Trophoblast cell (in vitro differentiated cells and primary cell): ENCODE measurements at regions not wholly inside any gene's neighbourhood (a gene's known extent, or its start where the extent isn't known, plus 50 kb on each side); places are given as distances from the start of the nearest gene placed in this dataset.

Experiments
- DNase-seq, 2 donors: peaks; one replicate each; pipeline ENCODE4 v3.0.0-alpha.2; 2016
- H2AFZ ChIP-seq: 2 replicates; pipeline ENCODE4 v1.6.1; 2013; ENCODE audit warnings: low read length, moderate library complexity, mild to moderate bottlenecking; ENCODE audit not compliant: insufficient read depth, poor library complexity
- H2AK5ac ChIP-seq: 2 replicates; pipeline ENCODE4 v1.6.1; 2013; ENCODE audit warnings: mild to moderate bottlenecking, low read length
- H2BK120ac ChIP-seq: 2 replicates; pipeline ENCODE4 v1.6.1; 2013; ENCODE audit warnings: low read length, mild to moderate bottlenecking, moderate library complexity; ENCODE audit not compliant: insufficient read depth, poor library complexity
- H2BK12ac ChIP-seq: 2 replicates; pipeline ENCODE4 v1.6.1; 2013; ENCODE audit warnings: mild to moderate bottlenecking, low read length, moderate library complexity
- H2BK5ac ChIP-seq: 2 replicates; pipeline ENCODE4 v1.6.1; 2013; ENCODE audit warnings: low read length, low read depth, moderate library complexity, mild to moderate bottlenecking; ENCODE audit not compliant: poor library complexity
- H3K14ac ChIP-seq: 2 replicates; pipeline ENCODE4 v1.6.1; 2013; ENCODE audit warnings: mild to moderate bottlenecking, low read length
- H3K18ac ChIP-seq: 2 replicates; pipeline ENCODE4 v1.6.1; 2013; ENCODE audit warnings: mild to moderate bottlenecking, low read length
- H3K23ac ChIP-seq: 2 replicates; pipeline ENCODE4 v1.6.1; 2013; ENCODE audit warnings: low read length
- H3K27ac ChIP-seq: 2 replicates; pipeline ENCODE4 v1.5.1; 2013; ENCODE audit warnings: low read depth, mild to moderate bottlenecking, inconsistent platforms, low read length, moderate library complexity
- H3K27me3 ChIP-seq: 2 replicates; pipeline ENCODE4 v1.6.1; 2013; ENCODE audit warnings: inconsistent platforms, mild to moderate bottlenecking, low read length, moderate library complexity; ENCODE audit not compliant: insufficient read depth
- H3K36me3 ChIP-seq, 2 experiments: 1 replicate in 1 of 2; 2 replicates in 1 of 2; pipeline ENCODE4 v1.6.1; 2013; ENCODE audit warnings: low read length in 2 of 2, mild to moderate bottlenecking in 2 of 2, moderate library complexity in 1 of 2; ENCODE audit not compliant: insufficient read depth in 2 of 2, control insufficient read depth in 1 of 2
- H3K4ac ChIP-seq: 2 replicates; pipeline ENCODE4 v1.6.1; 2013; ENCODE audit warnings: low read depth, mild to moderate bottlenecking, low read length, moderate library complexity
- H3K4me1 ChIP-seq, 2 experiments: 1 replicate in 1 of 2; 2 replicates in 1 of 2; pipeline ENCODE4 v1.6.1; 2013; ENCODE audit warnings: low read length in 2 of 2, mild to moderate bottlenecking in 2 of 2, moderate library complexity in 1 of 2; ENCODE audit not compliant: insufficient read depth in 2 of 2, control insufficient read depth in 1 of 2
- H3K4me2 ChIP-seq: 2 replicates; pipeline ENCODE4 v1.6.1; 2013; ENCODE audit warnings: inconsistent platforms, mild to moderate bottlenecking, low read length, moderate library complexity
- H3K4me3 ChIP-seq: 2 replicates; pipeline ENCODE4 v1.5.1; 2013; ENCODE audit warnings: mild to moderate bottlenecking, low read depth, low read length, inconsistent platforms
- H3K79me1 ChIP-seq: one replicate; pipeline ENCODE4 v1.6.1; 2013; ENCODE audit warnings: low read length
- H3K79me2 ChIP-seq: 2 replicates; pipeline ENCODE4 v1.6.1; 2013; ENCODE audit warnings: low read length, mild to moderate bottlenecking; ENCODE audit not compliant: control insufficient read depth, insufficient read depth, poor library complexity
- H3K9ac ChIP-seq: 2 replicates; pipeline ENCODE4 v1.6.1; 2013; ENCODE audit warnings: mild to moderate bottlenecking, low read length
- H3K9me3 ChIP-seq: 2 replicates; pipeline ENCODE4 v1.6.1; 2013; ENCODE audit warnings: low read depth, mild to moderate bottlenecking, control low read depth, inconsistent platforms, low read length; ENCODE audit not compliant: insufficient read depth
- H4K12ac ChIP-seq: 2 replicates; pipeline ENCODE4 v1.6.1; 2013; ENCODE audit warnings: low read depth, mild to moderate bottlenecking, low read length, moderate library complexity
- H4K8ac ChIP-seq: 2 replicates; pipeline ENCODE4 v1.6.1; 2013; ENCODE audit warnings: low read depth, mild to moderate bottlenecking, low read length, moderate library complexity
- H4K91ac ChIP-seq: one replicate; pipeline ENCODE4 v1.6.1; 2013; ENCODE audit warnings: low read depth, mild to moderate bottlenecking, low read length, moderate library complexity
- WGBS: extraction: QIAGEN DNeasy Blood & Tissue Kit; methylation state at CpG from one replicate; pipeline ENCODE4 v1.1.7; 2013; ENCODE audit warnings: missing lambda C conversion rate; ENCODE audit not compliant: insufficient read length, insufficient coverage; ENCODE audit errors: extremely low coverage; 5-methylcytosine and 5-hydroxymethylcytosine counted together

DNA sequence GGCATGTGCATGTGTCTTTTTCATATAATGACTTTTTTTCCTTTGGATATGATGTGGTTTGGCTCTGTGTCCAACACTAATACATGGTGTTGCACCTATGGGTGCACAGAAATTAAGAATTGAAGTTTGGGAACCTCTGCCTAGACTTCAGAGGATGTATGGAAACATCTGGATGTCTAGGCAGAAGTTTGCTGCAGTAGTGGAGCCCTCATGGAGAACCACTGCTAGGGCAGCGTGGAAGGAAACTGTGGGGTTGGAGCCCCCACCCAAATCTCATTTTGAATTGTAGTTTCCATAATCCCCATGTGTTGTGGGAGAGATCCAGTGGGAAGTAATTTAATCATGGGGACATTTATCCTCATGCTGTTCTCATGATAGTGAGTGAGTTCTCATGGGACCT is 235.0 kb upstream of the TRPC7 start:
- H4K8ac ChIP-seq: no peak overlapping the region
- DNase-seq: no peak
- no peak overlapping the region for H2BK12ac ChIP-seq
- no peaks in the 10 kb centered on the region for H3K79me2 ChIP-seq
- H3K18ac ChIP-seq: no peak overlapping the region
- no peaks in the 10 kb centered on the region for H3K36me3 ChIP-seq
- H3K79me1 ChIP-seq: no peaks in the 10 kb centered on the region
- no peak overlapping the region for H3K9ac ChIP-seq
- no peak overlapping the region for H2AK5ac ChIP-seq
- H4K91ac ChIP-seq: no peak overlapping the region
- no peak overlapping the region for H2BK120ac ChIP-seq
- H3K4me1 ChIP-seq: no peaks in the 10 kb centered on the region
- no peak overlapping the region for H3K4me3 ChIP-seq
- no peak overlapping the region for H3K4ac ChIP-seq
- H3K23ac ChIP-seq: no peak overlapping the region
- H3K4me2 ChIP-seq: no peak overlapping the region
- no peak overlapping the region for H2AFZ ChIP-seq
- no peak overlapping the region for H3K27ac ChIP-seq
- H3K27me3 ChIP-seq: no peaks in the 10 kb centered on the region
- WGBS: no CpG with 5 or more reads among the region's 1 CpG
- no peak overlapping the region for H3K14ac ChIP-seq
- H4K12ac ChIP-seq: no peak overlapping the region
- peaks cover 8% of the 10 kb centered on the region for H3K9me3 ChIP-seq
- no peak overlapping the region for H2BK5ac ChIP-seq

GRCh38 chr5:136598802-136599404 is 233.6 kb upstream of the TRPC7 start:
- no CpG with 5 or more reads among the region's 3 CpGs for WGBS
- no peaks in the 10 kb centered on the region for H3K79me1 ChIP-seq

DNA sequence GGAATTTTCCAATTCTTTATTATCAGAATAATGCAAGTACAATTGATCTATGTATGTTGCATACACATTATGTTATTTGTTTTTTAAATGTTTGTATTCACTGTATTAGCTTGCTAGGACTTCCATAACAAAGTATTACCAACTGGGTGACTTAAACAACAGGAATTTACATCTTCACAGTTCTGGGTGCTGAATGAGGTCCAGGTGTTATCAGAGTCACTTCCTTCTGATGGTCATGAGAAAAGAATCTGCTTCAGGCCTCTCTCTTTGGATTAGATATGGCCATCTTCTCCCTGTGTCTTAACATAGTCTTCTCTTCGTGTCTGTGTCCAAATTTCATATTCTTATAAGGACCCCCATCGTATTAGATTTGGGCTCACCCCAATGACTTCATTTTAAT is 229.1 kb upstream of the TRPC7 start:
- H3K9ac ChIP-seq: no peak overlapping the region
- no peak overlapping the region for H3K14ac ChIP-seq
- no CpG with 5 or more reads among the region's 2 CpGs for WGBS
- H3K27me3 ChIP-seq: no peaks in the 10 kb centered on the region
- H3K23ac ChIP-seq: no peak overlapping the region
- H3K4ac ChIP-seq: no peak overlapping the region
- no peaks in the 10 kb centered on the region for H3K79me1 ChIP-seq
- peak; percentile 42 to 83 for DNase-seq
- no peak overlapping the region for H3K4me2 ChIP-seq
- H2AFZ ChIP-seq: no peak overlapping the region
- no peaks in the 10 kb centered on the region for H3K36me3 ChIP-seq
- H3K9me3 ChIP-seq: no peaks in the 10 kb centered on the region
- H3K4me3 ChIP-seq: no peak overlapping the region
- no peak overlapping the region for H4K8ac ChIP-seq
- H3K18ac ChIP-seq: no peak overlapping the region
- no peaks in the 10 kb centered on the region for H3K4me1 ChIP-seq
- H2BK120ac ChIP-seq: no peak overlapping the region
- no peaks in the 10 kb centered on the region for H3K79me2 ChIP-seq
- no peak overlapping the region for H3K27ac ChIP-seq
- no peak overlapping the region for H2BK12ac ChIP-seq
- H4K12ac ChIP-seq: no peak overlapping the region
- no peak overlapping the region for H2AK5ac ChIP-seq
- no peak overlapping the region for H2BK5ac ChIP-seq
- H4K91ac ChIP-seq: no peak overlapping the region

More at GRCh38 chr5:136598802-136599404, 233.6 kb upstream of the TRPC7 start:
- no peak overlapping the region for H3K9ac ChIP-seq
- H3K18ac ChIP-seq: no peak overlapping the region
- H3K23ac ChIP-seq: no peak overlapping the region
- H2BK12ac ChIP-seq: no peak overlapping the region
- peaks cover 8% of the 10 kb centered on the region for H3K9me3 ChIP-seq
- H3K27me3 ChIP-seq: no peaks in the 10 kb centered on the region
- no peak overlapping the region for H3K4me3 ChIP-seq
- H2BK5ac ChIP-seq: no peak overlapping the region
- H3K14ac ChIP-seq: no peak overlapping the region
- no peaks in the 10 kb centered on the region for H3K79me2 ChIP-seq
- H2BK120ac ChIP-seq: no peak overlapping the region
- no peak overlapping the region for H4K91ac ChIP-seq
- no peaks in the 10 kb centered on the region for H3K36me3 ChIP-seq
- H4K12ac ChIP-seq: no peak overlapping the region
- H3K4me1 ChIP-seq: no peaks in the 10 kb centered on the region
- H3K27ac ChIP-seq: no peak overlapping the region
- no peak overlapping the region for H4K8ac ChIP-seq
- no peak overlapping the region for H2AFZ ChIP-seq
- no peak overlapping the region for H3K4ac ChIP-seq
- no peak for DNase-seq
- H3K4me2 ChIP-seq: no peak overlapping the region
- H2AK5ac ChIP-seq: no peak overlapping the region

DNA sequence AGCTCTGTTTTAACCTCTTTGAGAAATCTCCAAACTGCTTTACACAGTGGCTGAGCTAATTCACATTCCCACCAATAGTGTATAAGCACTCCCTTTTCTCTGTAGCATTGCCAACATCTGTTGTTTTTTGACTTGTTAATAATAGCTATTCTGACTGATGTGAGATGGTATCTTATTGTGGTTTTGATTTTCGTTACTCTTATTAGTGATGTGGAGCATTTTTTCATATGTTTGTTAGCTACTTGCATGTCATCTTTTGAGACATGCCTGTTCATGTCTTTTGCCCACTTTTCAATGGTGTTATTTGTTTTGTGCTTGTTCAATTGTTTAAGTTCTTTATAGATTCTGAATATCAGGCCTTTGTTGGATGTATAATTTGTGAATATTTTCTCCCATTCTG is 225.2 kb upstream of the TRPC7 start:
- DNase-seq: no peak
- WGBS: no CpG with 5 or more reads among the region's 1 CpG

More for the DNA sequence above, 225.2 kb upstream of the TRPC7 start:
- H2AFZ ChIP-seq: no peak overlapping the region
- H3K14ac ChIP-seq: no peak overlapping the region
- no peak overlapping the region for H4K12ac ChIP-seq
- no peak overlapping the region for H2BK120ac ChIP-seq
- no peak overlapping the region for H2AK5ac ChIP-seq
- no peak overlapping the region for H3K4me3 ChIP-seq
- no peaks in the 10 kb centered on the region for H3K4me1 ChIP-seq
- H3K9ac ChIP-seq: no peak overlapping the region
- no peak overlapping the region for H4K91ac ChIP-seq
- H3K27me3 ChIP-seq: no peaks in the 10 kb centered on the region
- no peak overlapping the region for H4K8ac ChIP-seq
- no peaks in the 10 kb centered on the region for H3K79me1 ChIP-seq
- no peak overlapping the region for H3K27ac ChIP-seq
- H3K4me2 ChIP-seq: no peak overlapping the region
- H2BK5ac ChIP-seq: no peak overlapping the region
- no peaks in the 10 kb centered on the region for H3K36me3 ChIP-seq
- no peak overlapping the region for H3K4ac ChIP-seq
- H3K18ac ChIP-seq: no peak overlapping the region
- H3K23ac ChIP-seq: no peak overlapping the region
- H2BK12ac ChIP-seq: no peak overlapping the region
- no peaks in the 10 kb centered on the region for H3K9me3 ChIP-seq
- no peaks in the 10 kb centered on the region for H3K79me2 ChIP-seq
